SHP77 (cell line): ENCODE measurements at regions not wholly inside any gene's neighbourhood (a gene's known extent, or its start where the extent isn't known, plus 50 kb on each side); places are given as distances from the start of the nearest gene placed in this dataset.
"Not testable (repeated sequence)": the region's sequence is repeated elsewhere in the genome, so short reads cannot be mapped to it uniquely, and the experiment has no call there.

Experiments
- DNase-seq, 2 experiments: peaks; one replicate each; lab custom pipeline; 2025; lab: John Stamatoyannopoulos, UW

DNA sequence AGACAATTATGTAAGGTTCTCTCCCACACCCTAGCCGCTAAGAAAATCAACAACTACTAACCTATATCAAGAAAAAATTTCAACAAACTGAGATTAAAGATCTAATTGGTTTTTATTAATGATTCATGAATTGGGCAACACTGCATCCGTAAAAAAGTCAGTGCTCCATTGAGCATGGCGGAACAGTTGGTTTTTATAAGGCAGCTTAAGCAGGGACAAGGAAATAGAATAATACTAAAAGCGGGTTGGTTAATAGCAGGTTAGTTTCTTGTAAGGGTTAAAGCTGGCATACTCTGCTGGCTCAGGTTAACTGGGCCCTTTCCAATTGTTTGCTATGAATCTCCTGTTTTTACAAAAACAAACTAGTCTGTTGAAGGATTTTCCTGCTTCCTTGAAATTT, 202.3 kb upstream of the RASGEF1B start:
- DNase-seq: no peak

GRCh38 chr4:81668328-81668727, 196.6 kb upstream of the RASGEF1B start:
- DNase-seq: not testable (repeated sequence)

DNA sequence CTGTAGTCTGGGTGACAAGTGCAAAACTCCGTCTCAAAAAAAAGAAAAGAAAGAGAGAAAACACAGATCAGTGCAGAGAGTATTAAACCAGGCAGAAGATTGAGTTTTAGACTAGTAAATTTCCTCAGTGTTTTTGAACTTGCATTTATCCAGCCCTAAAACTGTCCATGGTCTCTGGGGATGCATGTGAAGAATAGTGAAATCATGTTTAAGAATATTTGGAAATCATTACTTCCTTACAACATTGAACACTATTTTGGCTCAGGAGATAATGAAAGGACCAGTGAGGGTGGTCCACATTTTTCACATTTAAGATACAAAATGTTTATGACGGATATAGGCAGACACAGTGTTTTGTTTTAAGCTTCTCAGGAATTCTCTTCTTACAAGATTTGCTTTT, 195.8 kb upstream of the RASGEF1B start:
- no peak for DNase-seq

GRCh38 chr4:81666491-81666890, 194.8 kb upstream of the RASGEF1B start:
- DNase-seq: no peak

- no peak for DNase-seq
These were observed 193.9 kb upstream of the RASGEF1B start for GRCh38 chr4:81665649-81666048.

- no peak for DNase-seq
These were observed 193.3 kb upstream of the RASGEF1B start for GRCh38 chr4:81665045-81665444.

GRCh38 chr4:81664079-81664478, 192.4 kb upstream of the RASGEF1B start:
- DNase-seq: no peak

DNA sequence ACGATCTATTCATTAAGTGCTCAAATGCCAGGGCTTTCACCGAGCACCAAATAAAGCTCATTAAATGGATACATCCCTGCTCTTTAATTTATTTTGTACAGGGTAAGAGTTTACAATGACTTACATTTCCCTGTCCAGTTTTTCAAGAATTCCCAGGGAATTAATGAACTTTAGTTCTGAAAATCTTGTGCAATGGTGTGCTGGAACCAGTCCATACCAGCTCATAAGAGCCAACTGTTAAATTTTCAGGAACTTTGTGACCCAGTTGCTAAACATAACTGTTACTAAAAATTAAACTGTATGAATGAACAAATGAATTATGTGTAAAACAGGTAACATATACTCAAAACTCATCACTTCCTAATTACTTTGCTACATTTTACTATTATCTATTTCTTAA, 191.7 kb upstream of the RASGEF1B start:
- DNase-seq: no peak

DNA sequence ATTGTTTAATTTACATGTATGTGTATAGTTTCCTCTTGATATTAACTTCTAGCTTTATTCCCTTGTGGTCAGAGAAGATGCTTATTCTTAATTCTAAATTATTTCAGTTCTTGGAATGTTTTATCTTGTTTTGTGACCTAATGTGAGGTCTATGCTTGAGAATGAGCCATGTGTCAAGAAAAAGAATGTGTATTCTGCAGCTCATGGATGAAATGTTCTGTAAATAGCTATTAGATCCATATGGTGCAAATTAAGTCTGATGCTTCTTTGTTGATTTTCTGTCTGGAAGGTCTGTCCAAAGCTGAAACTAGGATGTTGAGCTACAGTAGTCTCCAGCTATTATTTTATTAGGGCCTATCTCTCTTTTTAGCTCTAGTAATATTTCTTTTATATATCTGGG, 187.3 kb upstream of the RASGEF1B start:
- no peak for DNase-seq

DNA sequence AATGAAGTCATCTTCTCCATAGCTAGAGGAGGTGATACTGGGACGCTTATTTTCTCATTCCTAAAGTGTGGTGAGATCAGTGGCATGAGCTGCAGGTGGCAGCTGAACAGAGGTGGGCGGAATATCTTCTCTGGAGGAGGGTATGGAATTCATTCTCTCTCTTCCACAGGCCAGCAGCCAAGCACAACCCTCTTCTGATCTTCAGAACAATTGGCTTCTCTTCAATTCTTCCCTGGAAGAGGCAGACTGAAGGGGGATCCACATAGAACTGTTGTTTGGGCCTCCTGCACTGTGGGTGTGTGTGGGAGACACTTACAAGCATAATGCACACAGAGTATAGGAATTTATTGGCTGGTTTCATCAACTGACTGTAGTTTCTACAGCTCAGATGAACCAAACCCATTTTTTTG, 180.4 kb upstream of the RASGEF1B start:
- no peak for DNase-seq

- no peak for DNase-seq
These were observed 179.7 kb upstream of the RASGEF1B start for GRCh38 chr4:81651243-81651899.

DNA sequence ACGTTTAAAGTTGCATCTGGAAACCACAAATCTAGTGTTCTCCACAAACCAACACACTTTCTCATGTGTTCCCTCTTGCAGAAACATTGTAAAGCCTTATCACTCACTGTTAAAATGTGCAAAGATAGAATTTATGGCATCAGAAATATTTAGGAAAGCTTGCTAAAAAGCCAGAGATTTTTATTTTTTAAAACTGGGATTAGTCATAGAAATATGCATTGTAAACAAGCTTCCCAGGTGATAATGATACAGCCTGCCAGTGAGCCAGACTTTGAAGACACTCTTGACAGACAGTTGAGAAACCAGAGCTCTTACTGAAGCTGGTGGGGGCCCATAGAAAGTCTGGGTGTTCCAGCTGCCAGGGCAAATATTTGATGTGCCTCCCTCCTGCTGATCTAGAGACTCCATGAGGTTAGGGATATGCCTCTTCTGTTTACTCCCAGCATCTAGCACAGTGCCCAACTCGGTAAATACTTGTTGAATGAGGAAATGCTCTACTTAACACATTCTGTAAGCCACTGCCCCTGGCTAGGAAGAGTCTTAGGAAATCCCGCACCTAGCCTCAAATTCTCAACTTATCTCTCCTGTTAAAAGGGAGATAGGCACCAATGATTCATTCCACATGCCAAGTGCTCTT, 179.0 kb upstream of the RASGEF1B start:
- DNase-seq: no peak

DNA sequence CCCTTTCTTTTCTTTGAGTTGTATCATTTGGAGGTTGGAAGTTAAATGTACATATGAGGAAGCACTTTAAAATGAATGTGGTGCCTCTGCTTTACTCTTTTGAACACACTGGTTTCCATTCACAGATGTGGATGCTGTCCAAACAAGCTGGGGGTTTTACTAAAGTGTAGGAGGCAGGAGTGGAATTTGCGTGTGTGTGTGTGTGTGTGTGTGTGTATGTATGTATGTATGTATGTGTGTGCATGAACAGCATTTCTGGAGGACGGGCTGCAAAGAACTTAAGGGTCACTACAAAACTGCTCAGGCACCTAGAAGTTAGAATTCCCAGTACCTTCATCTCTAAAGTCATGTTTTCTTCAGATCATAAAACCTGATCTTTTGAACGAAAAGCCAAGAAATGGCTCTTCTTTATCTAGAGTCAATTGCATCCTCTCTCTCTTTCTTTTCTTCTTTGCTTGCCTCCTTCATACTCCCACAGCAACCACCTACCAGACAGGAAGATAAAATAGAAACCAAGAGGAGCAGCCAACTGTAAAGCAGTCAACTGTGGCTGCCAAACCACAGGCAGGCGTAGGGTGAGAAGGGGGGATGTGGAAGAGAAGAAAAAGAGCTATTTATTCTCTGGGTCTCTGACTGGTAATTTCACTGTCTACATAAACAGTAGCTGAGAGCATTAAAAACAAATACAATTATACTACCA, 177.0 kb upstream of the RASGEF1B start:
- no peak for DNase-seq

- DNase-seq: no peak
These were observed 175.7 kb upstream of the RASGEF1B start for GRCh38 chr4:81647388-81647787.

DNA sequence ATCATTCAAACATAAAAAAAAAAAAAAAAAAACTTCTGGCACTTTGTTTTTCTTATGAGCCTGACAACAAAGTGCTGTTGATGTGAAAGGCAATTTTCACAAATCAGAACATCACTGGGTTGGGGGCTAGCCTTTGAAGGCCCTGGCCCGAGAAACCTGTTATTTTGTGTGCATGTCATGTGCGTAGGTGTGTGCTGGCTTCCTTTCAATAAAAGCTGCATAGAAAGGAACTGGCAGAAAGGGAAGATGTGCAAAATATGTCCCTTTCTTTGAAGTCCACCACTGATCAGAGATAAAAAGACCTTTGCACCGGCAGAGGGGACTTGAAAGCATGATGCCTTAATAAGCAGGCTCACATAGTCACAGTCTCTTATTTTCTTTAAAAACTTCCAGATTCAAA, 170.8 kb upstream of the RASGEF1B start:
- no peak for DNase-seq

DNA sequence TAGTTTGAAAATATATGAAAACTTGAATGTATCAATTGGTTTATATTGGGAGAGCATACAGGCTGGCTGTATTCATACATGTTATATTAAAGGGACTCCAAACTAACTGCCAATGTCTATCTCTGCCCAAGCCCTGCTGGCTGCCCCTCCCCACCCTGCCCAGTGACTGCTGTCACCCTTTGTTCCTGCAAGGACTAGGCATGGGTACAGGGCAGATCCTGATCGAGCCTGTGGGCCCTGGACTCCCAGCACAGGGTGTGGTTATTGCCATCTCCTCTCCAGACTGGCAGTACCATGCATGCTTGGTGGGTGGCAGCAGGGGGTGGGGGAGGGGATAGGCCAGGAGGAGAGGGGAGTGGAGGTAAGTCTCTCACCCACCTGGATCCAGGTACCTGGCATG, 167.5 kb upstream of the RASGEF1B start:
- no peak for DNase-seq

DNA sequence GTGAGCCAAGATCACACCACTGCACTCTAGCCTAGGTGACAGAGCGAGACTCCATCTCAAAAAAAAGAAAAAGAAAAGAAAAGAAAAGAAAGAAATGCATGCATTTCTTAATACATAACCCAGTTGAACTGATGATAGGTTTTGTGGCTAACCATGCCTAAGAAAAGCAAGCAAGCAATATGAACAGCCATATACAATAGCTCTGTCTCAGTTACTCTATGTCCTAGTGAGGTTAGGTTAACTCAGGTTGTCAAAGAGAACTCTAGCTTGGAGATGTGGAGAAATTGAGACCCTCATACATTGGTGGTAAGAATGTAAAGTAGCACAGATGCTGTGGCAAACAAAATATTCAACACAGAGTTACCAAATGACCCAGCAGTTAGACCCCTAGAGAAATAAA, 167.0 kb upstream of the RASGEF1B start:
- no peak for DNase-seq

GRCh38 chr4:81635739-81636138, 164.0 kb upstream of the RASGEF1B start:
- no peak for DNase-seq

- no peak for DNase-seq
These were observed 163.3 kb upstream of the RASGEF1B start for GRCh38 chr4:81634766-81635549.

DNA sequence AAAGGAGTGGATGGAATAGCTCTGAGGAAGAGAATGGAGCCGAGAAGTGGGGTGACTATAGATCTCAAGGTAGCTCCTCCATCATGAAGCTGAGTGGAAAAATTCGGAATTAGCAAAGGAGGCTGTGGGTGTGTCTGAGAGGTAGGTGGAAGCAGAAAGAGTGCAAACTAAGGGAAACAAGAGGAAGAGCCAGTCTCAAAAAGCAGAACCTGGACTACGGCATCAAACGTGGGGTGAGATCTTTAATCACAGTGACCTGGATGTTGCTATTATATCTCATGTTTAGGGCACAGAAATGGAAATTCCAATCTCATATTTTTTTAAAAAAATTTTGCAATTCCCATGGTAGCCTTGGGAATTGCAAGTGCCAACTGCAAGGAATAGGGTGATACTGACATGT, 162.5 kb upstream of the RASGEF1B start:
- DNase-seq: no peak

- DNase-seq: no peak
These were observed 161.0 kb upstream of the RASGEF1B start for GRCh38 chr4:81632581-81633299.

GRCh38 chr4:81631958-81632441, 160.3 kb upstream of the RASGEF1B start:
- DNase-seq: no peak
